GM12878 (cell line): ENCODE measurements at regions not wholly inside any gene's neighbourhood (a gene's known extent, or its start where the extent isn't known, plus 50 kb on each side); places are given as distances from the start of the nearest gene placed in this dataset.

ENCODE experiments used
- ATAC-seq: fragments of 200-7000 bp; cut with Tn5 transposase; 3 replicates; pipeline ENCODE4 v1.9.1; 2020; ENCODE audit warnings: mild to moderate bottlenecking, moderate library complexity
- BruUV-seq: library from RNA; stranded (reverse); fragments of 400-500 nt; replicated peaks from 2 replicates; lab custom pipeline; 2021; lab: Mats Ljungman, UMichigan
- CTCF ChIA-PET: fragments of 300-600 bp; sonication (Branson Sonifier 250); formaldehyde crosslinking; extraction: SDS; loops from one replicate; lab custom pipeline; 2021; ENCODE audit warnings: inconsistent platforms; lab: Yijun Ruan, JAX
- POLR2A ChIA-PET: fragments of 350-600 bp; formaldehyde crosslinking; extraction: SDS; loops from one replicate; lab custom pipeline; 2021; ENCODE audit warnings: inconsistent platforms; lab: Charles Lee
- RAD21 ChIA-PET: fragments of 300-600 bp; sonication (Branson Sonifier 250); formaldehyde crosslinking; loops from one replicate; lab custom pipeline; 2023; ENCODE audit warnings: antibody characterized with exemption; ENCODE audit not compliant: unreplicated experiment; lab: Charles Lee
- SMC1A ChIA-PET: fragments of 300-600 bp; sonication (Branson Sonifier 250); formaldehyde crosslinking; loops from one replicate; lab custom pipeline; 2023; ENCODE audit not compliant: unreplicated experiment, uncharacterized antibody; lab: Charles Lee
- DNase-seq: peaks from one replicate; pipeline ENCODE4 v3.0.0-alpha.2; 2011; ENCODE audit warnings: low read depth, low spot score
- FAIRE-seq: peaks from 3 replicates; lab custom pipeline; 2011; peaks lifted over from hg19 to GRCh38; lab: Jason Lieb, UNC
- H2AFZ ChIP-seq: 2 replicates; pipeline ENCODE4 v1.6.0; 2011; ENCODE audit warnings: low read depth, low read length, control low read depth; ENCODE audit not compliant: control insufficient read depth
- H3K27ac ChIP-seq: 2 replicates; pipeline ENCODE4 v1.5.1; 2011; ENCODE audit warnings: control low read depth; ENCODE audit not compliant: control insufficient read depth, insufficient read depth
- H3K27me3 ChIP-seq, 2 experiments: replicated peaks in 1 of 2; 2 replicates each; pipeline versions ENCODE4 v1.6.0 to v1.6.1; 2011; ENCODE audit warnings: low read length in 1 of 2; ENCODE audit not compliant: control insufficient read depth in 2 of 2, insufficient read depth in 2 of 2
- H3K36me3 ChIP-seq, 2 experiments: 2 replicates each; pipeline ENCODE4 v1.5.1; 2011; ENCODE audit warnings: low read length in 1 of 2; ENCODE audit not compliant: control insufficient read depth in 2 of 2, insufficient read depth in 2 of 2
- H3K4me1 ChIP-seq: 2 replicates; pipeline ENCODE4 v1.6.1; 2011; ENCODE audit warnings: mild to moderate bottlenecking, low read length, moderate library complexity, mixed read lengths; ENCODE audit not compliant: control insufficient read depth, insufficient read depth
- H3K4me2 ChIP-seq: 2 replicates; pipeline ENCODE4 v1.6.0; 2011; ENCODE audit warnings: control low read depth; ENCODE audit not compliant: control insufficient read depth, insufficient read depth
- H3K4me3 ChIP-seq: fragments of 200-600 bp; sonication (generic); 2 replicates; pipeline ENCODE4 v1.5.1; 2016
- H3K79me2 ChIP-seq: 2 replicates; pipeline ENCODE4 v1.6.0; 2011; ENCODE audit warnings: low read length; ENCODE audit not compliant: control insufficient read depth, insufficient read depth
- H3K9ac ChIP-seq: 2 replicates; pipeline ENCODE4 v1.8.0; 2011; ENCODE audit warnings: low read length, control low read depth, mixed read lengths; ENCODE audit not compliant: control insufficient read depth, insufficient read depth
- H3K9me3 ChIP-seq: replicated peaks from 3 replicates; pipeline ENCODE4 v1.5.1; 2011; ENCODE audit warnings: mild to moderate bottlenecking, low read length; ENCODE audit not compliant: control insufficient read depth, insufficient read depth
- H4K20me1 ChIP-seq: 2 replicates; pipeline ENCODE4 v1.6.0; 2011; ENCODE audit not compliant: control insufficient read depth, insufficient read depth
- ATF7 ChIP-seq: fragments of 450-650 bp; IDR thresholded peaks from 2 replicates; pipeline ENCODE4 v1.6.1; 2016; ENCODE audit warnings: low read depth, mild to moderate bottlenecking
- EP300 ChIP-seq, 2 experiments: fragments of 150-350 bp in 1 of 2; IDR thresholded peaks; 2 replicates each; pipeline ENCODE4 v1.6.1; 2011 to 2012; ENCODE audit warnings: low read depth in 2 of 2, low read length in 2 of 2, borderline replicate concordance in 1 of 2, improper control_type of control experiment in 1 of 2, inconsistent platforms in 1 of 2; ENCODE audit not compliant: control insufficient read depth in 1 of 2
- POU2F2 ChIP-seq: IDR thresholded peaks from 3 replicates; pipeline ENCODE4 v1.6.1; 2011; ENCODE audit warnings: low read depth, mild to moderate bottlenecking, low read length, borderline replicate concordance
- SP1 ChIP-seq: IDR thresholded peaks from one replicate; pipeline ENCODE4 v1.6.1; 2011; ENCODE audit warnings: low read depth, low read length
- SUPT20H ChIP-seq: IDR thresholded peaks from 2 replicates; pipeline ENCODE4 v1.6.1; 2011; ENCODE audit warnings: low read depth, mild to moderate bottlenecking, low read length, moderate library complexity, borderline replicate concordance; ENCODE audit not compliant: control insufficient read depth
- WRNIP1 ChIP-seq: IDR thresholded peaks from 2 replicates; pipeline ENCODE4 v1.6.1; 2011; ENCODE audit warnings: low read depth, low read length, improper control_type of control experiment, borderline replicate concordance
- YBX1 ChIP-seq: fragments of 450-650 bp; IDR thresholded peaks from 2 replicates; pipeline ENCODE4 v1.6.1; 2016; ENCODE audit warnings: antibody characterized with exemption
- YY1 ChIP-seq: IDR thresholded peaks from 2 replicates; pipeline ENCODE4 v1.6.1; 2011; ENCODE audit warnings: low read depth, mild to moderate bottlenecking, low read length
- ZNF274 ChIP-seq: IDR thresholded peaks from one replicate; pipeline ENCODE4 v1.8.0; 2011; ENCODE audit not compliant: insufficient read length, insufficient read depth
- WGBS: methylation state at CpG from one replicate; pipeline ENCODE4 v1.1.6; 2016; ENCODE audit warnings: low lambda C conversion rate; ENCODE audit not compliant: insufficient replicate concordance, insufficient coverage; ENCODE audit errors: missing lambda C conversion rate; 5-methylcytosine and 5-hydroxymethylcytosine counted together
- in situ Hi-C: fragments of 300-500 bp; cut with MboI; formaldehyde crosslinking; loops from 9 replicates; pipeline ENCODE4 v1.14.3; 2018; ENCODE audit warnings: mixed read lengths
- intact Hi-C: fragments of 100-400 bp; cut with micrococcal nuclease; formaldehyde crosslinking; loops from one replicate; pipeline ENCODE4 v1.14.2; 2022; ENCODE audit not compliant: unreplicated experiment
- TF ChIP-seq, protein P1 (sequence below): IDR thresholded peaks from 2 replicates; pipeline ENCODE4 v1.6.1; 2011; ENCODE audit warnings: low read depth, mild to moderate bottlenecking, low read length, moderate library complexity, borderline replicate concordance; ENCODE audit errors: extremely low read depth
- TF ChIP-seq, protein P2 (sequence below): fragments of 450-650 bp; IDR thresholded peaks from 2 replicates; pipeline ENCODE4 v1.6.1; 2017; ENCODE audit warnings: low read depth, mild to moderate bottlenecking, moderate library complexity
- TF ChIP-seq, protein P3 (sequence below): fragments of 450-650 bp; IDR thresholded peaks from 2 replicates; pipeline ENCODE4 v1.6.1; 2017; ENCODE audit warnings: mild to moderate bottlenecking, moderate library complexity
- TF ChIP-seq, protein P4 (sequence below): fragments of 450-650 bp; IDR thresholded peaks from 2 replicates; pipeline ENCODE4 v1.6.1; 2017; ENCODE audit warnings: mild to moderate bottlenecking
- TF ChIP-seq, protein P5 (sequence below): IDR thresholded peaks from 2 replicates; pipeline ENCODE4 v1.6.1; 2011; ENCODE audit warnings: mild to moderate bottlenecking, low read depth, low read length, moderate library complexity; ENCODE audit not compliant: insufficient replicate concordance

DNA sequence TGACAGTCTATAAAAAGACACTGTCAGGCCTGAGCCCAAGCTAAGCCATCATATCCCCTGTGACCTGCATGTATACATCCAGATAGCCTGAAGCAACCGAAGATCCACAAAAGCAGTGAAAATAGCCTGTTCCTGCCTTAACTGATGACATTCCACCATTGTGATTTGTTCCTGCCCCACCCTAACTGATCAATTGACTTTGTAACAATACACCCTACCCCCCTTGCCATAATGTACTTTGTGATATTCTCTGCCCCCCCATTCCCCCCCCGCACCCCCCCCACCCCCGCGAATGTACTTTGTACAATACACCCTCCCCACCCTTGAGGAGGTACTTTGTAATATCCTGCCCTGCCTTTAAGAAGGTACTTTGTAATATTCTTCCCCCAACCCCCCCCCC lies 82.2 kb upstream of the MED13 start:
- no peaks in the 10 kb centered on the region for H3K36me3 ChIP-seq
- no peak overlapping the region for H2AFZ ChIP-seq
- H3K27me3 ChIP-seq, result no peaks in the 10 kb centered on the region
- no peak overlapping the region for H3K9ac ChIP-seq
- RAD21 ChIA-PET, result no interaction called here
- H3K27ac ChIP-seq, result no peak overlapping the region
- H3K4me1 ChIP-seq, result no peaks in the 10 kb centered on the region
- CTCF ChIA-PET, result interaction anchor here (0.6 to 0.7 kb wide), 2 partner anchors 37 to 1978 kb away, joined by 3 read pairs; no protein-coding TSS in a partner anchor
- no peaks in the 10 kb centered on the region; the same call in 2 of the 3 replicates for H3K9me3 ChIP-seq
- intact Hi-C loops (no loop called here), in situ Hi-C loops (no loop called here)
- no TSS peak for BruUV-seq
- H3K4me2 ChIP-seq, result no peak overlapping the region
- SMC1A ChIA-PET, result no interaction called here
- H3K79me2 ChIP-seq, result no peaks in the 10 kb centered on the region
- POLR2A ChIA-PET, result no interaction called here
- no peak for FAIRE-seq
- H3K4me3 ChIP-seq, result no peak overlapping the region
- no peaks in the 10 kb centered on the region for H4K20me1 ChIP-seq
- no peak for DNase-seq
- no peak for ATAC-seq
- WGBS, result 48% methylated on average over 1 of the region's 4 CpGs
- TF ChIP-seq, protein P1, sequence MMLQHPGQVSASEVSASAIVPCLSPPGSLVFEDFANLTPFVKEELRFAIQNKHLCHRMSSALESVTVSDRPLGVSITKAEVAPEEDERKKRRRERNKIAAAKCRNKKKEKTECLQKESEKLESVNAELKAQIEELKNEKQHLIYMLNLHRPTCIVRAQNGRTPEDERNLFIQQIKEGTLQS, result no peak
- no peak for TF ChIP-seq ZNF274
- no peak for TF ChIP-seq WRNIP1
- TF ChIP-seq, protein P2, sequence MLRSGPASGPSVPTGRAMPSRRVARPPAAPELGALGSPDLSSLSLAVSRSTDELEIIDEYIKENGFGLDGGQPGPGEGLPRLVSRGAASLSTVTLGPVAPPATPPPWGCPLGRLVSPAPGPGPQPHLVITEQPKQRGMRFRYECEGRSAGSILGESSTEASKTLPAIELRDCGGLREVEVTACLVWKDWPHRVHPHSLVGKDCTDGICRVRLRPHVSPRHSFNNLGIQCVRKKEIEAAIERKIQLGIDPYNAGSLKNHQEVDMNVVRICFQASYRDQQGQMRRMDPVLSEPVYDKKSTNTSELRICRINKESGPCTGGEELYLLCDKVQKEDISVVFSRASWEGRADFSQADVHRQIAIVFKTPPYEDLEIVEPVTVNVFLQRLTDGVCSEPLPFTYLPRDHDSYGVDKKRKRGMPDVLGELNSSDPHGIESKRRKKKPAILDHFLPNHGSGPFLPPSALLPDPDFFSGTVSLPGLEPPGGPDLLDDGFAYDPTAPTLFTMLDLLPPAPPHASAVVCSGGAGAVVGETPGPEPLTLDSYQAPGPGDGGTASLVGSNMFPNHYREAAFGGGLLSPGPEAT, result no peak
- TF ChIP-seq YBX1, result no peak
- TF ChIP-seq POU2F2, result no peak
- TF ChIP-seq EP300 (IDR thresholded peaks at IDR 0.05; ENCODE audit: borderline replicate concordance in 1 of 2, control insufficient read depth in 1 of 2, low read depth in 2 of 2, low read length in 2 of 2), result no peak
- TF ChIP-seq ATF7, result no peak
- TF ChIP-seq, protein P3, sequence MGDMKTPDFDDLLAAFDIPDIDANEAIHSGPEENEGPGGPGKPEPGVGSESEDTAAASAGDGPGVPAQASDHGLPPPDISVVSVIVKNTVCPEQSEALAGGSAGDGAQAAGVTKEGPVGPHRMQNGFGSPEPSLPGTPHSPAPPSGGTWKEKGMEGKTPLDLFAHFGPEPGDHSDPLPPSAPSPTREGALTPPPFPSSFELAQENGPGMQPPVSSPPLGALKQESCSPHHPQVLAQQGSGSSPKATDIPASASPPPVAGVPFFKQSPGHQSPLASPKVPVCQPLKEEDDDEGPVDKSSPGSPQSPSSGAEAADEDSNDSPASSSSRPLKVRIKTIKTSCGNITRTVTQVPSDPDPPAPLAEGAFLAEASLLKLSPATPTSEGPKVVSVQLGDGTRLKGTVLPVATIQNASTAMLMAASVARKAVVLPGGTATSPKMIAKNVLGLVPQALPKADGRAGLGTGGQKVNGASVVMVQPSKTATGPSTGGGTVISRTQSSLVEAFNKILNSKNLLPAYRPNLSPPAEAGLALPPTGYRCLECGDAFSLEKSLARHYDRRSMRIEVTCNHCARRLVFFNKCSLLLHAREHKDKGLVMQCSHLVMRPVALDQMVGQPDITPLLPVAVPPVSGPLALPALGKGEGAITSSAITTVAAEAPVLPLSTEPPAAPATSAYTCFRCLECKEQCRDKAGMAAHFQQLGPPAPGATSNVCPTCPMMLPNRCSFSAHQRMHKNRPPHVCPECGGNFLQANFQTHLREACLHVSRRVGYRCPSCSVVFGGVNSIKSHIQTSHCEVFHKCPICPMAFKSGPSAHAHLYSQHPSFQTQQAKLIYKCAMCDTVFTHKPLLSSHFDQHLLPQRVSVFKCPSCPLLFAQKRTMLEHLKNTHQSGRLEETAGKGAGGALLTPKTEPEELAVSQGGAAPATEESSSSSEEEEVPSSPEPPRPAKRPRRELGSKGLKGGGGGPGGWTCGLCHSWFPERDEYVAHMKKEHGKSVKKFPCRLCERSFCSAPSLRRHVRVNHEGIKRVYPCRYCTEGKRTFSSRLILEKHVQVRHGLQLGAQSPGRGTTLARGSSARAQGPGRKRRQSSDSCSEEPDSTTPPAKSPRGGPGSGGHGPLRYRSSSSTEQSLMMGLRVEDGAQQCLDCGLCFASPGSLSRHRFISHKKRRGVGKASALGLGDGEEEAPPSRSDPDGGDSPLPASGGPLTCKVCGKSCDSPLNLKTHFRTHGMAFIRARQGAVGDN, result no peak
- TF ChIP-seq, protein P4, sequence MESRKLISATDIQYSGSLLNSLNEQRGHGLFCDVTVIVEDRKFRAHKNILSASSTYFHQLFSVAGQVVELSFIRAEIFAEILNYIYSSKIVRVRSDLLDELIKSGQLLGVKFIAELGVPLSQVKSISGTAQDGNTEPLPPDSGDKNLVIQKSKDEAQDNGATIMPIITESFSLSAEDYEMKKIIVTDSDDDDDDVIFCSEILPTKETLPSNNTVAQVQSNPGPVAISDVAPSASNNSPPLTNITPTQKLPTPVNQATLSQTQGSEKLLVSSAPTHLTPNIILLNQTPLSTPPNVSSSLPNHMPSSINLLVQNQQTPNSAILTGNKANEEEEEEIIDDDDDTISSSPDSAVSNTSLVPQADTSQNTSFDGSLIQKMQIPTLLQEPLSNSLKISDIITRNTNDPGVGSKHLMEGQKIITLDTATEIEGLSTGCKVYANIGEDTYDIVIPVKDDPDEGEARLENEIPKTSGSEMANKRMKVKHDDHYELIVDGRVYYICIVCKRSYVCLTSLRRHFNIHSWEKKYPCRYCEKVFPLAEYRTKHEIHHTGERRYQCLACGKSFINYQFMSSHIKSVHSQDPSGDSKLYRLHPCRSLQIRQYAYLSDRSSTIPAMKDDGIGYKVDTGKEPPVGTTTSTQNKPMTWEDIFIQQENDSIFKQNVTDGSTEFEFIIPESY, result no peak
- TF ChIP-seq YY1, result no peak
- TF ChIP-seq SUPT20H, result no peak
- TF ChIP-seq, protein P5, sequence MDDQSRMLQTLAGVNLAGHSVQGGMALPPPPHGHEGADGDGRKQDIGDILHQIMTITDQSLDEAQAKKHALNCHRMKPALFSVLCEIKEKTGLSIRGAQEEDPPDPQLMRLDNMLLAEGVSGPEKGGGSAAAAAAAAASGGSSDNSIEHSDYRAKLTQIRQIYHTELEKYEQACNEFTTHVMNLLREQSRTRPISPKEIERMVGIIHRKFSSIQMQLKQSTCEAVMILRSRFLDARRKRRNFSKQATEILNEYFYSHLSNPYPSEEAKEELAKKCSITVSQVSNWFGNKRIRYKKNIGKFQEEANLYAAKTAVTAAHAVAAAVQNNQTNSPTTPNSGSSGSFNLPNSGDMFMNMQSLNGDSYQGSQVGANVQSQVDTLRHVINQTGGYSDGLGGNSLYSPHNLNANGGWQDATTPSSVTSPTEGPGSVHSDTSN, result no peak
- no peak for TF ChIP-seq SP1
